HG02610 (cell line): ENCODE measurements at regions not wholly inside any gene's neighbourhood (a gene's known extent, or its start where the extent isn't known, plus 50 kb on each side); places are given as distances from the start of the nearest gene placed in this dataset.

Experiments
- ATAC-seq: cut with Tn5 transposase; IDR thresholded peaks from one replicate; pipeline ENCODE4 v1.9.1; 2021; ENCODE audit warnings: mild to moderate bottlenecking, moderate library complexity; ENCODE audit not compliant: unreplicated experiment

DNA sequence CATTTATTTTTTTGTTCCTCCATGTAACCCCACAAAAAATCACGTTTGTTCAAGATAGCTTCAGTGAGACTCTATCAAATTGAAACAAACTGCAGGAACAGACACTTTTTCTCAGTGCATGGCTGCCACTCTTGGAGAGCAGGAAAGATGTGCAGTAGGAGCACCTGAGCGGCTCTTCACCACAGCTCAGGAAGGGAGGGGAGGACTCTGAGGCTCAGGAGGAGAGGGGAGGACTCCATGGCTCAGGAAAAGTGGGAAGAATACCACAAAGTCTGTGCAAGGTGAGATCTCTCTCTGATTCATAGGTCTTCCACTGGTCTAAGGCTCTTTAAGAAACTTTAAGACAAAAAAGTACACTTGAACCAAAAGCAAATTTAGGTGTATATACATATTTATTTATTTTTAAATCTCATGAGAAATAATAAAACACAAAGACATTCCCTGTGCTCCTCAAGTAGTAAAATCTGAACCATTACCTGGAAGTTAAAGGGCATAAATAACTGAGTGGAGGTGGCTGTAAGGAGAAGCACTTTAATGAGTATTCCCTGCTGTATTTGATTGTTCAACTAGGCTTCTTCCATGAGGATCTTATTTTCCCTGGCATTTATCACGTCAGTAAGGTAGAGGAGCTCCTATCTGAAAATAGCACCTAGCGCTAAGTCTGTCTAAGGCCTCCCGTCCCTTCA is 69.2 kb upstream of the CCN6 start:
- no peak for ATAC-seq

DNA sequence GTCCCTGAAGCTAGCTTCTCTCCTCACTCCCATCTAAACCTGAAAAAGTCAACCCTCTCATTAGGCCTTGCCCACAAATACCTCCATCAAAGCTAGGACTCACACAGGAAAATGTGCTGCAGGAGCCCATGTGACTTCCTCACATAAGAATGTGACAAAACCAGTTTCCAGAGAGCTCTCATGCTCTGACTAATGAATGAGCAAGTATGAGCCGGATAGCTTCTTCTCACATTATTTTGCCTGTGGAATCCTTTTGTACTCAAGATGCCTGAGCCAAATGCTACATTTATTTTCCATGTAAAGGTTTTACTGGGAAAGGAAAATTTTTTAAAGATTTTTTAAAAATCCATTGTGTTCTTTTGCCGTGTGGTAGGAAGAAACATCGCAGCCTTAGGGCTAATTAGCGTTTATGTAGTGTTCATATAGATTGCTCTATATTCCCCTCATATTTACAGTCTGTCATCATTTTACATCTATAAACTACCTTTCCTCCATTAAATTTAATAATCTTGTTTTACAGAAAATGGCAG is 68.6 kb upstream of the CCN6 start:
- ATAC-seq, result no peak

DNA sequence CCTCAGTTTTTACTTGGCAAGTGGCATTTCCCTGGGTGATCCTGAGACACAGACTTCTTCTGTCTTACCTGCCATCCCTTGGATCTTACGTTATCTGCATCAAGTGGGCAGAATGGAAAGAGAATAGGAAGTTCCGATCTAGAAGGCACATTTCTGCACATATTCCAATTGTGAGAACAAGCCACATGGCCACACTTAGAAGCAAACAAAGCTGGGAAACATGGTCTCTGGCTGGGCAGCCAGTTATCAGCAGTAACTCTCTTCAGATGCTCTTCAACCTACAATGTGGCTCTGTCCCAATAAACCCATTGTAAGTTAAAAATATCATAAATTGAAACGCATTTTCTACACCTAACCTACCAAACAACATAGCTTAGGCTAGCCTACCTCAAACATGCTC is 67.3 kb upstream of the CCN6 start:
- no peak for ATAC-seq

DNA sequence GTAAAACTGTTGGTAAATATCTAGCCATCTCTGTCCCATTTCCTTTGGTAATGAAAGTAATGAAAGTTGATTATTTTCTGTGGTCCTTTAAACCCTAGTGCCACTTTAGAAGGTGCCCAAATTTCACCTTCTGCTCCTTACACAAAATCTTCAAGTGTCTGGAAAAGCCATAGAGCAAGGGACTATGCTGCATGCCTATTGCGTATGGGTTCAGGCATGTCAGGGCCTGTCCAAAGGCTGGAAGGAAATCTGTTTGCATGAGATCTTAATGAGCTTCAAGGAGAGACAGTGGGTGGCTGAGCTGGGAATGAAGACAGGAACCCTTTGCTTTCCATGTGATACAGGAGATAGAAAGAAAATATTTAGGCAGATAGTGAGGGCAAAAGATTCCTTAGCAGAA is 66.6 kb upstream of the CCN6 start:
- no peak for ATAC-seq

DNA sequence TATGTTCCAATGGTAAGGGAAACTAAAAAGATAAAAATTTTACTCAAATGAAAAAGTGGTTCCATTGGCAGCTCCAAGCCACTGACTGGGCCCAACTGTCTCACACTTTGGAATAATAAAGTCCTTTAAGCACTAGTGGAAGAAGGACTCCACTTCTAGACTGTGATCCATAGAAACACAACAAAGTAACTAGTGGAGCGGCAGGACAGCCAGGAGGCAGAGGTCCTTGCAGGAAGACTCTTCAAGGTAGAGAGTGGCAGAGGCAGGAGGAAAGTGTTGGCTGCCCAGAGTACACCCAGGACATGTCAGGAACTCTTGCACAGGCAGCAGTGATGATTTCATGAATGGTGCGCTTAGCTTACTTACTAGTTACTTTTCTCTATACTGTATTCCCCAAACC is 65.0 kb upstream of the CCN6 start:
- ATAC-seq, result no peak

DNA sequence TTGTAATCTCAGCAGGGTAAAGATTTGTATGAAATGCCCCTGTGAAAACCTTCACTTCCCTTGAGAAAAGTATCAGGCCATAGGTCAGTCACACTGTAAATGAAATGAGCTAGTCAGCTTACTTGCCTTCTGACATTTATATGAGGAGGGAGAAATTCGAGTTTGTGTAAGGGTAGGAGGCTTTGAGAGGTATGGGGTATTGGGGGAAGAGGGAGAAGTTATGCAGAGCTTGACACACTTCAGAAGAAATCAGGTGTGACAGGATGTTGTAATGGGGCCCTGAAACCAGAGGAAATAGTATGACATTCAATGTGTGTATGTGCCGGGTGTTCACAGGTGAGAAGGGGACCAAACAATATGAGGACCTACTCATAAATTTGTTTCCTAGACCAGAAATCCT is 64.2 kb upstream of the CCN6 start:
- peak; percentile 53 for ATAC-seq

DNA sequence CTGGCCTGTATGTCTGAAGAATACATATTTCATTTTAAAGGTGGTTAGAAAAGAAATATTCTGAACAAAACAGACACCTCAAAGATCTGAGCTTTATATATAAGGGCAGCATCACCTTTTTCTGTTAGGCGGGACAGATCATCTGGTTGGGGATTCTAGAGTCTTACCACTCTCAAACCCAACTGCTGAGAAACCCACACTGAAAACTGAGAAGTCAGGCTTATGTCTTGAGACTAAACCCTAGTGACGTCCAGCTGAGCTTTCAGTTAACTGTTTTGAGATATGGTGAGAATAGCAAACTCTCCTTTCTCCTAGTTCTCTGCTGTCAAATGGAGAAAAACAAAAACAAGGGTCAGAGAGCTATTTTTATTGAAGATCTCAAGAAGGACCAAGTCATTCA is 63.7 kb upstream of the CCN6 start:
- peak; percentile 32 for ATAC-seq

DNA sequence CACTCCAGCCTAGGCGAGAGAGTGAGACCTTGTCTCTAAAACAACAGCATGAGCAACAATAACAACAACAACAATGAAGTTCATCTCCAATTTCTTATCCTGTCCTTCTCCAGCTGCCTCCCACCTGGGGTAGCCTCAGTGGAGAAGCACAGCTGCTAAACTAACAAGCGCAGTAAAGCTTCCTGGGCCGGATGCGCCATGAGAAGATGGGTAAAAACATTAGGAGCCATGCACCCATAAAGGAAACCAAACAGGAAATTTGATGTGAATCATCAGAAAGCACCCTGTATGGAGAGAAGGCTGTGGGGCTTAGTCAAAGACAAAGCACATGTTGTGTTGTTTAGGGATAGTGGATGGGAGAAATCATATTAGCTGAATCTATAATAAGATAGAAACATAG is 61.1 kb upstream of the CCN6 start:
- ATAC-seq, result peak; percentile 68

DNA sequence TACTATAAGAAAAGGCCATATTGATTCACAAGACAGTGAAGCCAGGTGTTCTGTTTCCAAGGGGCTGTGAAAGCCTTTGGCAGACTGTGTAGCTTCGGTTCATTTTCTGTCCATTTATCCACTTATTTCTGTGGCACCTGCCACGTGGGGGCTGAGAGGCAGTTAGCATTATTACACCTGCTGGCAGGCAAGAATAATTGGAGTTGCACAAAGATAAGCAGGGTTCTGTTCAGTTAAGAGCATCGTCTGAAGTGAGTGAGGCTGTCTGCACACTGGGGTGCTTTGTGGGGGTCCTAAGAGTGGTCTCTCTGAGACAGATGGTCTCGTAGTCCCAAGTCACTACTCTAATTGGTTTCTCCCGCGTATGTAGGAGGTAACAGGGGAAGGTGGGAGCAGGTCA is 60.6 kb upstream of the CCN6 start:
- ATAC-seq, result peak; percentile 1

DNA sequence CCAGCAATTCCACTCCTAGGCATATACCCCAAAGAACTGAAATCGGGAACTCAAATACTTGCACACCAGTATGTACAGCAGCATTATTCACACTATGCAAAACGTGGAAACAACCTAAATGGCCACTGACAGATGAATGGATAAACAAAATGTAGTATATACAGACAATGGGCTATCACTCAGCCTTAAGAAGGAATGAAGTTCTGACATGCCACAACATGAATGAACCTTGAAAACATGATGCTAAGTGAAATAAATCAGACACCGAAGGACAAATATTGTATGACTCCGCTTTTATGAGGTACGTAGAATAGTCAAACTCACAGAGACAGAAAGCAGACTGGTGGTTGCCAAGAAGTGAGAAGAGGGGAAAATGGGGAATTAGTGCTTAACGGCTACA is 59.1 kb upstream of the CCN6 start:
- ATAC-seq, result no peak

DNA sequence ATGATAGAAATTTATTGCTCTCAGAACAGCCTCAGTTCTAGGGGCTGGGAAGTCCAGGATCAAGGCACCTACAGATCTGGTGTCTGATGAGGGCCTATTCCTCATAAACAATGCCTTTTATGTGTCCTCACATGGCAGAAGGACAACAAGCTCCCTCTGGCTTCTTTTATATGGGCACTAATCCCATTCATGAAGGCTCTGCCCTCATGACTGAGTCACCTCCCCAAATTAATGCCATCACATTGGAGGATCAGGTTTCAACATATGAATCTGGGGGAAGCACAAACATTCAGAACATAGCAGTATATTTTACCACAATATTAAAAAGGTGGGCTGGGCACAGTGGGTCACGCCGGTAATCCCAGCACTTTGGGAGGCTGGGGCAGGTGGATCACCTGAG is 58.5 kb upstream of the CCN6 start:
- no peak for ATAC-seq

DNA sequence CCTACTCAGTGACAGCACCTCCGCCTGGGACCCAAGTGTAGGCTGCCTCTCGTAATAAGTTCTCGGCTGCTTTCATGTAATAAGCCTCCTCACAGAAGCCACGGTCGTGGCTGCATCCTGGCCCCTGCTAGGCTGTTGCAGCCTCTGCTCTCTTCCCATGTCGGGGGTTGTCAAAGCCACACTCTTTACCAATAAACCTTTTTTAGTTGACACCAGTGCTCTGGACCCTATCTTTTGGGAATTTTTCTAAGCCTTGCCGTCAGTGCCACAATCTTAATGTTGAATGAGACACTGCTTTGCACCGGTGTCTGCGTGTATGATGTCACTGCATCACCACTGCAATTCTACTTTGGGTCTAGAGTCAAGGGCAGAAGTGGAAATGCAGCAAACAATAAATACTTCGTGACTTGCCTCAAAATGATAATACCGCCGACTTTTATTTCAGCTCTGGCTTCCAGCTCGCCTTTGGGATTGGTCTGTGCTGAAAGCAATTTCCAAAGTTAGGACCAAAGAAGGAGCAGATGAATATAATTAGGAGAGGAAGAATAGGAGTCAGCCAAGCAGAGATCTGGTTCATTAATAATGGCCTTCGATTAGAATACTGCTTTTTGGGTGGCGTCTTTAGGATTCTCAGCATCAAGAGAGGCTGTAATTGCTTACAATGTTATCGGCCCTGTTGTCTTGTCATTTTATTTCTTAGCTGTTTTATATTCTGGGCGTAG is 57.6 kb upstream of the CCN6 start:
- ATAC-seq, result no peak

DNA sequence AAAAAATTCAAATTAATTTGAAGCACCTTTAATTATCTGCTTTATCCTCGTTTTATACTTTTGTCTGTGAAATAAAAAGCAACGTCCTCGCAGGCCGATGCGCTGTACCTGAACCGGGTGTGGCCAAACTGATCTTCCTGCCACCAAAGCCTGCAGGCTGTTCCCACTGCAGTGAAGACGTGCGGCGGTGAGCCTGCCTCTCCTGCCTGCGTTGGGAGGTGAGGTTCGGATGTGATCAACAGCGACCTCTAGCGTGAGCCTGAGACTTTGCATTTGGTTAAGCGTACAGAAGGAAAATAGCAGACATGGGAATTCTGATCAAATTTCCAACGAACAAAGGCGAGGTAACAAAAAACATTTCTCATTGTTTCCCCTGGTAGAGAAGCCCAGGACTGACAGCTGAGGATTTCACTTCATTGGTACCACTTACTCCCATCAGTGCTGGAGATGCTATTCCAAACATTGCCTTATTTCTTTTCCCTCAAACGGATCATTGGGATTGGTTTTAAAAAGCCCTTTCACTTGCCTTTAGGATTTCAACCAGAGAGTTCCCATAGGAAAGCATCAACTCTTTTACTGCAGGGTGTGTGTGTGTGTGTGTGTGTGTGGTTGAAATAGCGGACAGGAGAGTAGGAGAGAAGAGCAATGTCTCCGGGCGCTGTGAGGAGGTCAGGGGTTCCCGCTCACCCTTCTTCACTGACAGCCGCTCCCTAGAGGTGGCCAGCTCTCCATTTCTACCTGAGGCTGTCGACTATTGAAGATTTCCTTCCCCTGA is 56.6 kb upstream of the CCN6 start:
- ATAC-seq, result peak; percentile 41

DNA sequence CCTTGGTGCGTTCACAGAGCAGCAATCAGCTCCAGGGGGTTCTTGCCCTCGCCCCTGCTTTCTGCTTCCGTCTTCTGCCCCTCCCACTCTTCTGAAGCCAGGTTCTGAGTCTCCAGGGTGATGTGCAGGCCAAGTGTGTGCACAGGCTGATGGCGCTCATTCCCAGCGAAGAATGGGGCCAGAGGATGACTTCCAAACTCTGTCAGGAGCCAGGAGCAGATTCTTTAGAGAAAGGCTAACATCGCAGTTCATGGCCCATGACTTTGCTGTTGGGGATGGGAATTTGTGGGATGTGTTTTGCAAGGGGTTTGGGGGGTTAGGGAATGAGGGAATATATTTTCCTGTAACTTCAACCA is 56.1 kb upstream of the CCN6 start:
- ATAC-seq, result no peak

DNA sequence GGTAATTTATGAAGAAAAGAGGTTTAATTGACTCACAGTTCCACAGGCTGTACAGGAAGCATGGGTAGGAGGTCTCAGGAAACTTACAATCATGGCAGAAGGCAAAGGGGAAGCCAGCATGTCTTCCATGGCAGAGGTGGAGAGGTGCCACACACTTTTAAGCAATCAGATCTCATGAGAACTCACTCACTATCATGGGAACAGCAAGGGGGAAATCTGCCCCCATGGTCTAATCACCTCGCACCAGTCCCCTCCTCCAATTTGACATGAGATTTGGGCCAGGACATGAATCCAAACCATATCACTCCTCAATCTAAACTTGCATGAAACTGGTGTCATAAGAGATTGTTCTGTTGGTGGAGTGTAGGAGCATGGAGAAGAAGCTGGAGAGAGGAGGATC is 51.6 kb upstream of the CCN6 start:
- ATAC-seq, result no peak
